Body of pancreas (tissue), 4 donors: ENCODE measurements at regions not wholly inside any gene's neighbourhood (a gene's known extent, or its start where the extent isn't known, plus 50 kb on each side); places are given as distances from the start of the nearest gene placed in this dataset.

ENCODE experiments used
- CTCF ChIP-seq, 7 experiments: fragments of 450-650 bp in 4 of 7; fragments of 200-600 bp in 3 of 7; sonication (generic) in 3 of 7; IDR thresholded peaks; one replicate each; pipeline ENCODE4 v1.5.1; 2016 to 2019; ENCODE audit warnings: antibody characterized with exemption in 7 of 7
- POLR2A ChIP-seq, 3 donors: fragments of 450-650 bp; IDR thresholded peaks; one replicate each; pipeline ENCODE4 v1.6.1; 2016; ENCODE audit warnings: antibody characterized with exemption in 3 of 3, mild to moderate bottlenecking in 2 of 3

GRCh38 chr20:58000861-58001260 lies 227.6 kb downstream of the ANKRD60 start:
- TF ChIP-seq CTCF (IDR thresholded peaks at IDR 0.05) (no peak), POLR2A (IDR thresholded peaks at IDR 0.05) (no peak)
